H1 (cell line): ENCODE measurements at regions not wholly inside any gene's neighbourhood (a gene's known extent, or its start where the extent isn't known, plus 50 kb on each side); places are given as distances from the start of the nearest gene placed in this dataset.

Source experiments
- CTCF ChIA-PET: fragments of 300-600 bp; sonication (Branson Sonifier 250); formaldehyde crosslinking; loops from one replicate; lab custom pipeline; 2021; ENCODE audit not compliant: partially characterized antibody; lab: Charles Lee
- POLR2A ChIA-PET: fragments of 300-600 bp; sonication (Branson Sonifier 250); formaldehyde crosslinking; loops from one replicate; lab custom pipeline; 2021; ENCODE audit warnings: inconsistent platforms; ENCODE audit not compliant: partially characterized antibody; lab: Charles Lee
- DNase-seq, 2 experiments: peaks; one replicate each; pipeline versions ENCODE4 v3.0.0 to v3.0.0-alpha.2; 2010 to 2022; ENCODE audit warnings: low spot score in 2 of 2, low read depth in 1 of 2, mixed read lengths in 1 of 2
- FAIRE-seq: peaks from 2 replicates; lab custom pipeline; 2011; peaks lifted over from hg19 to GRCh38; lab: Jason Lieb, UNC
- H2AFZ ChIP-seq: 2 replicates; pipeline ENCODE4 v1.8.1; 2012; ENCODE audit warnings: low read length, inconsistent platforms
- H2AK5ac ChIP-seq: 2 replicates; pipeline ENCODE4 v1.6.1; 2013; ENCODE audit warnings: low read depth, low read length
- H2BK120ac ChIP-seq: replicated peaks from 2 replicates; pipeline ENCODE3; 2013; ENCODE audit warnings: low read depth, low read length, inconsistent platforms
- H2BK12ac ChIP-seq: 2 replicates; pipeline ENCODE4 v1.6.1; 2013; ENCODE audit warnings: low read depth, low read length
- H2BK15ac ChIP-seq: 2 replicates; pipeline ENCODE4 v1.6.1; 2013; ENCODE audit warnings: low read length
- H2BK20ac ChIP-seq: 2 replicates; pipeline ENCODE4 v1.6.1; 2013; ENCODE audit warnings: low read length
- H2BK5ac ChIP-seq: 2 replicates; pipeline ENCODE4 v1.6.1; 2013; ENCODE audit warnings: low read depth, low read length
- H3K14ac ChIP-seq: 2 replicates; pipeline ENCODE4 v1.6.1; 2013; ENCODE audit warnings: inconsistent platforms; ENCODE audit not compliant: insufficient read length
- H3K18ac ChIP-seq: 2 replicates; pipeline ENCODE4 v1.6.1; 2013; ENCODE audit warnings: low read length; ENCODE audit errors: extremely low read depth
- H3K23ac ChIP-seq: 2 replicates; pipeline ENCODE4 v1.6.1; 2013; ENCODE audit warnings: inconsistent platforms; ENCODE audit not compliant: insufficient read length
- H3K23me2 ChIP-seq: 2 replicates; pipeline ENCODE4 v1.6.1; 2013; ENCODE audit warnings: low read depth, low read length
- H3K27ac ChIP-seq: 2 replicates; pipeline ENCODE4 v1.6.1; 2011; ENCODE audit warnings: low read depth, low read length, inconsistent platforms
- H3K27me3 ChIP-seq, 4 experiments: replicated peaks in 1 of 4; 1 replicate in 1 of 4; 2 replicates in 3 of 4; pipeline versions ENCODE4 v1.6.1 to v1.8.1; 2011 to 2013; ENCODE audit warnings: low read length in 3 of 4, mild to moderate bottlenecking in 3 of 4, inconsistent platforms in 2 of 4, mixed read lengths in 2 of 4, moderate library complexity in 1 of 4; ENCODE audit not compliant: control insufficient read depth in 3 of 4, insufficient read depth in 3 of 4; ENCODE audit errors: extremely low read depth in 1 of 4
- H3K36me3 ChIP-seq, 4 experiments: 2 replicates each; pipeline versions ENCODE4 v1.6.1 to v1.8.1; 2011 to 2013; ENCODE audit warnings: mild to moderate bottlenecking in 4 of 4, low read length in 3 of 4, moderate library complexity in 2 of 4, control low read depth in 1 of 4, inconsistent platforms in 1 of 4; ENCODE audit not compliant: insufficient read depth in 4 of 4, control insufficient read depth in 2 of 4
- H3K4ac ChIP-seq: replicated peaks from 2 replicates; pipeline ENCODE3; 2013; ENCODE audit warnings: low read length, low read depth, mixed read lengths, inconsistent platforms; ENCODE audit not compliant: insufficient read length
- H3K4me1 ChIP-seq, 4 experiments: replicated peaks in 1 of 4; 1 replicate in 1 of 4; 2 replicates in 3 of 4; pipeline versions ENCODE4 v1.6.1 to v1.8.1; 2011 to 2013; ENCODE audit warnings: low read length in 3 of 4, inconsistent platforms in 2 of 4, mixed read lengths in 1 of 4; ENCODE audit not compliant: insufficient read depth in 4 of 4, control insufficient read depth in 3 of 4
- H3K4me2 ChIP-seq, 2 experiments: 2 replicates each; pipeline versions ENCODE4 v1.6.1 to v1.8.1; 2011 to 2013; ENCODE audit warnings: low read depth in 2 of 2, low read length in 2 of 2, control low read depth in 1 of 2, inconsistent platforms in 1 of 2, mild to moderate bottlenecking in 1 of 2; ENCODE audit not compliant: insufficient read depth in 1 of 2
- H3K4me3 ChIP-seq, 4 experiments: fragments of 200-600, 300-600 bp in 1 of 4; sonication (generic), shearing (Covaris generic), sonication (Bioruptor Twin) in 1 of 4; 2 replicates each; pipeline versions ENCODE4 v1.5.1 to v1.8.1; 2011 to 2016; ENCODE audit warnings: low read length in 4 of 4, low read depth in 3 of 4, control low read depth in 2 of 4, inconsistent platforms in 2 of 4, mild to moderate bottlenecking in 2 of 4, mixed read lengths in 1 of 4, moderate library complexity in 1 of 4; ENCODE audit not compliant: insufficient read depth in 2 of 4; ENCODE audit errors: extremely low read depth in 1 of 4
- H3K56ac ChIP-seq: replicated peaks from 2 replicates; pipeline ENCODE3; 2013; ENCODE audit warnings: low read depth, mild to moderate bottlenecking, mixed read lengths, low read length, inconsistent platforms; ENCODE audit not compliant: insufficient read length
- H3K79me1 ChIP-seq: 2 replicates; pipeline ENCODE4 v1.6.1; 2013; ENCODE audit warnings: low read depth, low read length, control low read depth
- H3K79me2 ChIP-seq, 2 experiments: 2 replicates each; pipeline versions ENCODE4 v1.6.1 to v1.8.1; 2012 to 2013; ENCODE audit warnings: low read length in 2 of 2, mild to moderate bottlenecking in 2 of 2, inconsistent platforms in 1 of 2; ENCODE audit not compliant: insufficient read depth in 2 of 2, control insufficient read depth in 1 of 2
- H3K9ac ChIP-seq, 4 experiments: replicated peaks in 1 of 4; 1 replicate in 1 of 4; 2 replicates in 3 of 4; pipeline versions ENCODE4 v1.6.1 to v1.8.1; 2011 to 2013; ENCODE audit warnings: low read depth in 3 of 4, low read length in 3 of 4, control low read depth in 2 of 4, mild to moderate bottlenecking in 2 of 4, moderate library complexity in 2 of 4, inconsistent platforms in 1 of 4; ENCODE audit errors: extremely low read depth in 1 of 4
- H3K9me3 ChIP-seq, 2 experiments: 2 replicates each; pipeline versions ENCODE4 v1.6.1 to v1.8.1; 2012 to 2013; ENCODE audit warnings: mild to moderate bottlenecking in 2 of 2, moderate library complexity in 2 of 2, control low read depth in 1 of 2, inconsistent platforms in 1 of 2, low read depth in 1 of 2, low read length in 1 of 2, mixed read lengths in 1 of 2; ENCODE audit not compliant: insufficient read depth in 2 of 2
- H4K20me1 ChIP-seq, 2 experiments: replicated peaks in 1 of 2; 2 replicates each; pipeline versions ENCODE3 to v1.8.1; 2011 to 2013; ENCODE audit warnings: inconsistent platforms in 2 of 2, low read length in 2 of 2, mild to moderate bottlenecking in 1 of 2; ENCODE audit not compliant: insufficient read depth in 2 of 2, control insufficient read depth in 1 of 2
- H4K5ac ChIP-seq: 2 replicates; pipeline ENCODE4 v1.6.1; 2013; ENCODE audit warnings: low read length, low read depth, mixed read lengths, inconsistent platforms; ENCODE audit not compliant: insufficient read length
- H4K8ac ChIP-seq: 2 replicates; pipeline ENCODE4 v1.8.0; 2013; ENCODE audit warnings: mild to moderate bottlenecking, moderate library complexity, low read length, inconsistent platforms; ENCODE audit not compliant: insufficient read depth; ENCODE audit errors: extremely low read depth
- H4K91ac ChIP-seq: replicated peaks from 2 replicates; pipeline ENCODE3; 2013; ENCODE audit warnings: low read length, mixed read lengths, inconsistent platforms; ENCODE audit not compliant: insufficient read length
- CBX8 ChIP-seq: fragments of 300-800, 300-1000 bp; sonication (generic); IDR thresholded peaks from 2 replicates; pipeline ENCODE4 v1.7.1; 2016; ENCODE audit warnings: low read depth, low read length, borderline replicate concordance
- HDAC6 ChIP-seq: IDR thresholded peaks from one replicate; pipeline ENCODE4 v1.7.1; 2012; ENCODE audit warnings: low read depth, mild to moderate bottlenecking, inconsistent platforms, low read length, moderate library complexity
- SP1 ChIP-seq: IDR thresholded peaks from 2 replicates; pipeline ENCODE4 v1.6.1; 2011; ENCODE audit warnings: low read depth, low read length
- TCF12 ChIP-seq: IDR thresholded peaks from 2 replicates; pipeline ENCODE4 v1.6.1; 2011; ENCODE audit warnings: low read depth, mild to moderate bottlenecking, low read length
- ZNF274 ChIP-seq: IDR thresholded peaks from 2 replicates; pipeline ENCODE4 v1.7.0; 2012; ENCODE audit warnings: low read length, borderline replicate concordance; ENCODE audit errors: extremely low read depth
- WGBS, 2 experiments: shearing (Covaris generic) in 1 of 2; methylation state at CpG; one replicate each; pipeline versions ENCODE4 v1.1.6 to v1.1.7; 2013 to 2015; ENCODE audit warnings: low lambda C conversion rate in 2 of 2, mixed read lengths in 2 of 2, inconsistent platforms in 1 of 2, low coverage in 1 of 2, missing lambda C conversion rate in 1 of 2; ENCODE audit not compliant: insufficient replicate concordance in 2 of 2, insufficient coverage in 1 of 2, insufficient read length in 1 of 2; ENCODE audit errors: extremely low coverage in 1 of 2, missing lambda C conversion rate in 1 of 2; 5-methylcytosine and 5-hydroxymethylcytosine counted together

- Histone ChIP-seq H3K9me3 (no peaks in the 10 kb centered on the region), H3K23me2 (no peaks in the 10 kb centered on the region), H3K79me2 (no peaks in the 10 kb centered on the region), H2BK20ac (no peak overlapping the region), H2AFZ (no peak overlapping the region), H3K4me2 (no peak overlapping the region), H3K23ac (no peak overlapping the region), H3K14ac (no peak overlapping the region), H3K4me3 (no peak overlapping the region), H2BK12ac (no peak overlapping the region), H4K5ac (no peak overlapping the region), H2AK5ac (no peak overlapping the region), H2BK5ac (no peak overlapping the region), H3K27me3 (no peaks in the 10 kb centered on the region), H4K20me1 (no peaks in the 10 kb centered on the region), H4K8ac (no peak overlapping the region), H3K56ac (no peak overlapping the region), H3K79me1 (no peaks in the 10 kb centered on the region), H2BK15ac (no peak overlapping the region), H3K27ac (no peak overlapping the region), H3K9ac (no peak overlapping the region), H3K4me1 (no peaks in the 10 kb centered on the region), H3K36me3 (no peaks in the 10 kb centered on the region), H2BK120ac (no peak overlapping the region), H4K91ac (no peak overlapping the region), H3K4ac (no peak overlapping the region), H3K18ac (no peak overlapping the region)
- TF ChIP-seq ZNF274 (no peak), CBX8 (no peak), HDAC6 (no peak), TCF12 (no peak), SP1 (no peak)
- CTCF ChIA-PET = interaction anchor here (0.7 to 0.9 kb wide), 2 partner anchors 8 to 11 kb away, joined by 3 to 4 read pairs; no protein-coding TSS in a partner anchor
- POLR2A ChIA-PET = no interaction called here
- FAIRE-seq (no peak), DNase-seq (no peak)
- WGBS, 2 experiments = 41% methylated on average over 2 of the region's 2 CpGs; no CpG with 5 or more reads in 1 of the 2 experiments
These were observed 120.8 kb upstream of the SULT1C3 start for GRCh38 chr2:108118996-108119395.
